GM23338 (cell line): ENCODE measurements at regions not wholly inside any gene's neighbourhood (a gene's known extent, or its start where the extent isn't known, plus 50 kb on each side); places are given as distances from the start of the nearest gene placed in this dataset.

ENCODE experiments used
- CREB1 ChIP-seq: fragments of 250-450 bp; sonication (Bioruptor Pico); IDR thresholded peaks from 2 replicates; pipeline ENCODE4 v1.5.0; 2020; ENCODE audit warnings: low read depth, mild to moderate bottlenecking, moderate library complexity
- CTCF ChIP-seq, 2 experiments: fragments of 200-600 bp in 1 of 2; sonication (generic) in 1 of 2; conservative IDR thresholded peaks; 2 replicates each; pipeline versions ENCODE4 v1.5.1 to v1.6.1; 2016 to 2017; ENCODE audit warnings: antibody characterized with exemption in 2 of 2, low read depth in 2 of 2, mild to moderate bottlenecking in 2 of 2, moderate library complexity in 1 of 2
- EZH2 ChIP-seq: fragments of 200-600 bp; sonication (generic); IDR thresholded peaks from one replicate; pipeline ENCODE4 v1.8.0; 2017; ENCODE audit warnings: antibody characterized with exemption, mild to moderate bottlenecking, low read depth; ENCODE audit not compliant: unreplicated experiment
- EZH2phosphoT487 ChIP-seq: fragments of 200-600 bp; sonication (generic); IDR thresholded peaks from one replicate; pipeline ENCODE4 v1.8.1; 2018; ENCODE audit warnings: antibody characterized with exemption; ENCODE audit not compliant: unreplicated experiment
- JUNB ChIP-seq: IDR thresholded peaks from one replicate; pipeline ENCODE4 v1.6.1; 2016; ENCODE audit warnings: antibody characterized with exemption; ENCODE audit not compliant: unreplicated experiment
- NANOG ChIP-seq: IDR thresholded peaks from 2 replicates; pipeline ENCODE4 v1.6.1; 2016; ENCODE audit warnings: antibody characterized with exemption, borderline replicate concordance
- POLR2AphosphoS5 ChIP-seq: IDR thresholded peaks from 2 replicates; pipeline ENCODE4 v1.6.1; 2016; ENCODE audit warnings: antibody characterized with exemption, low read depth
- REST ChIP-seq: IDR thresholded peaks from one replicate; pipeline ENCODE4 v1.6.1; 2018; ENCODE audit warnings: antibody characterized with exemption; ENCODE audit not compliant: unreplicated experiment
- STAT1 ChIP-seq: IDR thresholded peaks from one replicate; pipeline ENCODE4 v1.6.1; 2016; ENCODE audit warnings: antibody characterized with exemption; ENCODE audit not compliant: unreplicated experiment
- ZNF114 ChIP-seq: fragments of 250-450 bp; sonication (Bioruptor Pico); IDR thresholded peaks from 2 replicates; pipeline ENCODE4 v1.5.0; 2020; ENCODE audit warnings: mild to moderate bottlenecking, moderate library complexity
- ZNF331 ChIP-seq: fragments of 250-450 bp; sonication (Bioruptor Pico); IDR thresholded peaks from 2 replicates; pipeline ENCODE4 v1.5.0; 2020; ENCODE audit warnings: low read depth, mild to moderate bottlenecking, moderate library complexity
- ZNF462 ChIP-seq: fragments of 250-450 bp; sonication (Bioruptor Pico); IDR thresholded peaks from 2 replicates; pipeline ENCODE4 v1.5.0; 2020; ENCODE audit warnings: mild to moderate bottlenecking, moderate library complexity

- TF ChIP-seq ZNF462 (CRISPR knock-in tag) (no peak), EZH2 (no peak), CREB1 (no peak), EZH2phosphoT487 (no peak), ZNF331 (CRISPR knock-in tag) (no peak), POLR2AphosphoS5 (no peak), REST (no peak), STAT1 (no peak), CTCF (conservative IDR thresholded peaks at IDR 0.05; ENCODE audit: low read depth in 2 of 2) (no peak), ZNF114 (CRISPR knock-in tag) (no peak), JUNB (no peak), NANOG (no peak)
These were observed 55.3 kb upstream of the ADTRP start (continued) for GRCh38 chr6:11833626-11834592.
